ENCODE measurements at regions not wholly inside any gene's neighbourhood (a gene's known extent, or its start where the extent isn't known, plus 50 kb on each side); places are given as distances from the start of the nearest gene placed in this dataset.

- Histone ChIP-seq H3K18ac (ENCODE audit: low read depth, low read length) (no peak overlapping the region), H4K20me1 (ENCODE audit: insufficient read depth, low read length) (no peaks in the 10 kb centered on the region), H2AK5ac (ENCODE audit: low read depth, low read length) (no peak overlapping the region), H3K79me1 (ENCODE audit: low read depth in 1 of 2, low read length in 2 of 2) (no peaks in the 10 kb centered on the region), H3K27ac (ENCODE audit: insufficient read depth, low read length) (no peak overlapping the region), H2BK15ac (ENCODE audit: low read depth, low read length) (no peak overlapping the region), H3K56ac (ENCODE audit: extremely low read depth, insufficient read depth, low read length) (0 out of 2 replicates have a peak overlapping the region, but pooled peaks have one; percentile 4), H3K9ac (ENCODE audit: low read depth, low read length) (no peak overlapping the region), H3K23ac (ENCODE audit: low read depth, low read length) (no peak overlapping the region), H3K14ac (replicated peaks; ENCODE audit: low read depth, low read length) (no peak overlapping the region), H4K8ac (ENCODE audit: low read depth in 2 of 2, low read length in 2 of 2) (no peak overlapping the region), H3K27me3 (ENCODE audit: control insufficient read depth, insufficient read depth, low read length) (no peaks in the 10 kb centered on the region), H3K4me1 (ENCODE audit: control insufficient read depth, insufficient read depth, low read length) (no peaks in the 10 kb centered on the region), H3K4ac (ENCODE audit: low read depth, low read length) (no peak overlapping the region), H4K91ac (ENCODE audit: insufficient read depth, low read depth, low read length) (no peak overlapping the region), H3K4me2 (ENCODE audit: low read depth, low read length) (no peak overlapping the region), H2BK20ac (ENCODE audit: low read depth, low read length) (no peak overlapping the region), H3K4me3 (ENCODE audit: insufficient read depth, low read depth, low read length) (no peak overlapping the region), H3K9me1 (ENCODE audit: insufficient read depth, low read length) (no peaks in the 10 kb centered on the region), H2AFZ (replicated peaks; ENCODE audit: low read length, poor library complexity) (no peak overlapping the region), H4K5ac (ENCODE audit: low read depth, low read length) (no peak overlapping the region), H2BK5ac (ENCODE audit: low read depth, low read length, poor library complexity, severe bottlenecking) (no peak overlapping the region), H2AK9ac (replicated peaks; ENCODE audit: low read depth, low read length, poor library complexity) (no peak overlapping the region), H2BK120ac (ENCODE audit: low read depth, low read length) (no peak overlapping the region), H3K9me3 (ENCODE audit: control insufficient read depth, insufficient read depth, low read length) (no peaks in the 10 kb centered on the region), H3K36me3 (ENCODE audit: control insufficient read depth, insufficient read depth, low read length) (no peaks in the 10 kb centered on the region)
- CTCF ChIA-PET = no interaction called here
- TF ChIP-seq MXI1 (IDR thresholded peaks at IDR 0.05; ENCODE audit: borderline replicate concordance, low read depth, low read length) (no peak), MAFK (IDR thresholded peaks at IDR 0.05; ENCODE audit: low read depth, low read length) (no peak), NFE2L2 (IDR thresholded peaks at IDR 0.05; ENCODE audit: low read depth, low read length) (no peak), RFX5 (IDR thresholded peaks at IDR 0.05; ENCODE audit: low read depth, low read length) (no peak), BHLHE40 (IDR thresholded peaks at IDR 0.05; ENCODE audit: low read depth, low read length) (no peak), FOS (IDR thresholded peaks at IDR 0.05; ENCODE audit: low read depth, low read length) (no peak), CHD1 (IDR thresholded peaks at IDR 0.05; ENCODE audit: low read depth, low read length) (no peak), CEBPB (IDR thresholded peaks at IDR 0.05; ENCODE audit: low read depth, low read length) (no peak), RCOR1 (IDR thresholded peaks at IDR 0.05; ENCODE audit: insufficient replicate concordance, low read length) (no peak), ELK1 (IDR thresholded peaks at IDR 0.05; ENCODE audit: borderline replicate concordance, low read depth, low read length) (no peak), RAD21 (IDR thresholded peaks at IDR 0.05; ENCODE audit: low read length) (no peak), CTCF (conservative IDR thresholded peaks at IDR 0.05; ENCODE audit: low read depth, low read length) (no peak), POLR2A (IDR thresholded peaks at IDR 0.05; ENCODE audit: low read depth, low read length) (no peak), MAZ (IDR thresholded peaks at IDR 0.05; ENCODE audit: borderline replicate concordance, low read depth, low read length) (no peak), USF2 (IDR thresholded peaks at IDR 0.05; ENCODE audit: low read depth, low read length) (no peak), SMC3 (IDR thresholded peaks at IDR 0.05; ENCODE audit: low read depth, low read length) (no peak)
- ATAC-seq (ENCODE audit: low read depth) = no peak
- intact Hi-C loops (cut with micrococcal nuclease) = no loop called here
- no peak for DNase-seq
- no CpG with 5 or more reads among the region's 3 CpGs for WGBS, 2 experiments (ENCODE audit: extremely low coverage in 2 of 2, insufficient read length in 1 of 2)
- POLR2A ChIA-PET (ENCODE audit: unreplicated experiment) = no interaction called here
- no TSS peak for BruUV-seq (replicated peaks)
- in situ Hi-C loops (cut with MboI; ENCODE audit: low sequenced_read_pairs) = no loop called here
- dilution Hi-C loops (cut with HindIII; ENCODE audit: low sequenced_read_pairs, unreplicated experiment) = no loop called here
Measured at GRCh38 chr20:11311659-11312224, 606.0 kb upstream of the BTBD3 start.
